ENCODE measurements at regions not wholly inside any gene's neighbourhood (a gene's known extent, or its start where the extent isn't known, plus 50 kb on each side); places are given as distances from the start of the nearest gene placed in this dataset.

GRCh38 chr15:95946926-95947325, 383.6 kb upstream of the NR2F2 start:
- 94 to 95% methylated on average over 2 of the region's 2 CpGs for WGBS, 2 donors
- DNase-seq (no peak), ATAC-seq (ENCODE audit: low FRiP score) (no peak)
- H3K4me1 ChIP-seq (ENCODE audit: control insufficient read depth in 1 of 2, insufficient read depth in 2 of 2, low read length in 2 of 2): no peaks in the 10 kb centered on the region
- no peak overlapping the region for H3K27ac ChIP-seq (ENCODE audit: low read depth in 1 of 2, low read length in 2 of 2)
- intact Hi-C loops (cut with DNase I): no loop called here
- no peaks in the 10 kb centered on the region for H3K9me3 ChIP-seq (ENCODE audit: control insufficient read depth, low read length)
- H3K27me3 ChIP-seq (ENCODE audit: control insufficient read depth in 1 of 2, insufficient read depth in 2 of 2, low read length in 1 of 2): no peaks in the 10 kb centered on the region
- no peak overlapping the region for H3K4me3 ChIP-seq (ENCODE audit: low read length in 2 of 2)
- no peaks in the 10 kb centered on the region for H3K36me3 ChIP-seq (ENCODE audit: control insufficient read depth in 1 of 2, insufficient read depth in 2 of 2, low read length in 1 of 2)

GRCh38 chr15:95948411-95948810, 382.1 kb upstream of the NR2F2 start:
- DNase-seq (no peak), ATAC-seq (ENCODE audit: low FRiP score) (no peak)
- no peaks in the 10 kb centered on the region for H3K36me3 ChIP-seq (ENCODE audit: control insufficient read depth in 1 of 2, insufficient read depth in 2 of 2, low read length in 1 of 2)
- H3K27ac ChIP-seq (ENCODE audit: low read depth in 1 of 2, low read length in 2 of 2): no peak overlapping the region
- no peaks in the 10 kb centered on the region for H3K9me3 ChIP-seq (ENCODE audit: control insufficient read depth, low read length)
- H3K27me3 ChIP-seq (ENCODE audit: control insufficient read depth in 1 of 2, insufficient read depth in 2 of 2, low read length in 1 of 2): no peaks in the 10 kb centered on the region
- no peak overlapping the region for H3K4me3 ChIP-seq (ENCODE audit: low read length in 2 of 2)
- no peaks in the 10 kb centered on the region for H3K4me1 ChIP-seq (ENCODE audit: control insufficient read depth in 1 of 2, insufficient read depth in 2 of 2, low read length in 2 of 2)
- intact Hi-C loops (cut with DNase I): no loop called here
- 76 to 85% methylated on average over 8 of the region's 8 CpGs for WGBS, 2 donors

DNA sequence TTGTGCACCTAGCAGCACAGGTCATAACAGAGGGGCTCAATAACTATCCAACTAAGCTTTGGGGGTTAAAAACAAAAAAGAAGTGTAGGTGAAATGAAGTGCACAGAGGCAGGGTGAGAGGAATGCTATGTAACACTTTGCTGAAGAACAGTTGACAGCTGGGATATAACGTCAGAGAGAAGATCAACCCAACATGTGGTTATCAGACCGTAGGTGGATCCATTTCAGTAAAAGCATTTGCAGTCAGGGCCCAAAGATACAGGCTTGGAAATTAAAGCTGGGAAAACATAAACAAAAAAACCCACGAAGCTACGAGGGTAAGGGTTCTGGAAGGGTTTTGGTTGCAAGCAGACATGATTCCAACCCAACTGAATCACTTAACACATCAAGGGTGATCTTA, 377.5 kb upstream of the NR2F2 start:
- no peak for ATAC-seq (ENCODE audit: low FRiP score)
- intact Hi-C loops (cut with DNase I): no loop called here
- peaks cover 1% of the 10 kb centered on the region for H3K9me3 ChIP-seq (ENCODE audit: control insufficient read depth, low read length)

GRCh38 chr15:95957861-95958260, 372.6 kb upstream of the NR2F2 start:
- H3K9me3 ChIP-seq (ENCODE audit: control insufficient read depth, low read length): peaks cover 1% of the 10 kb centered on the region
- intact Hi-C loops (cut with DNase I): no loop called here
- H3K4me3 ChIP-seq (ENCODE audit: low read length in 2 of 2): no peak overlapping the region
- DNase-seq: no peak
- no peak for ATAC-seq (ENCODE audit: low FRiP score)
- WGBS, 2 donors: 50 to 51% methylated on average over 7 of the region's 7 CpGs
- no peak overlapping the region for H3K27ac ChIP-seq (ENCODE audit: low read depth in 1 of 2, low read length in 2 of 2)
- H3K36me3 ChIP-seq (ENCODE audit: control insufficient read depth in 1 of 2, insufficient read depth in 2 of 2, low read length in 1 of 2): no peaks in the 10 kb centered on the region
- H3K4me1 ChIP-seq (ENCODE audit: control insufficient read depth in 1 of 2, insufficient read depth in 2 of 2, low read length in 2 of 2): no peaks in the 10 kb centered on the region
- H3K27me3 ChIP-seq (ENCODE audit: control insufficient read depth in 1 of 2, insufficient read depth in 2 of 2, low read length in 1 of 2): no peaks in the 10 kb centered on the region

More for the DNA sequence above, 377.5 kb upstream of the NR2F2 start:
- Histone ChIP-seq H3K27ac (ENCODE audit: low read depth in 1 of 2, low read length in 2 of 2) (no peak overlapping the region), H3K27me3 (ENCODE audit: control insufficient read depth in 1 of 2, insufficient read depth in 2 of 2, low read length in 1 of 2) (no peaks in the 10 kb centered on the region), H3K4me3 (ENCODE audit: low read length in 2 of 2) (no peak overlapping the region), H3K4me1 (ENCODE audit: control insufficient read depth in 1 of 2, insufficient read depth in 2 of 2, low read length in 2 of 2) (no peaks in the 10 kb centered on the region), H3K36me3 (ENCODE audit: control insufficient read depth in 1 of 2, insufficient read depth in 2 of 2, low read length in 1 of 2) (no peaks in the 10 kb centered on the region)
- WGBS, 2 donors: 74 to 77% methylated on average over 4 of the region's 4 CpGs
- no peak for DNase-seq

GRCh38 chr15:95958382-95958781, 372.1 kb upstream of the NR2F2 start:
- 62% methylated on average over 5 of the region's 5 CpGs for WGBS, 2 donors
- Histone ChIP-seq H3K36me3 (ENCODE audit: control insufficient read depth in 1 of 2, insufficient read depth in 2 of 2, low read length in 1 of 2) (no peaks in the 10 kb centered on the region), H3K27me3 (ENCODE audit: control insufficient read depth in 1 of 2, insufficient read depth in 2 of 2, low read length in 1 of 2) (no peaks in the 10 kb centered on the region), H3K4me3 (ENCODE audit: low read length in 2 of 2) (no peak overlapping the region), H3K27ac (ENCODE audit: low read depth in 1 of 2, low read length in 2 of 2) (no peak overlapping the region), H3K9me3 (ENCODE audit: control insufficient read depth, low read length) (peaks cover 1% of the 10 kb centered on the region), H3K4me1 (ENCODE audit: control insufficient read depth in 1 of 2, insufficient read depth in 2 of 2, low read length in 2 of 2) (no peaks in the 10 kb centered on the region)
- ATAC-seq (ENCODE audit: low FRiP score) (no peak), DNase-seq (no peak)
- intact Hi-C loops (cut with DNase I): no loop called here

GRCh38 chr15:95968856-95969255, 361.6 kb upstream of the NR2F2 start:
- no peak for ATAC-seq (ENCODE audit: low FRiP score)
- H3K9me3 ChIP-seq (ENCODE audit: control insufficient read depth, low read length): peaks cover 2% of the 10 kb centered on the region
- no peaks in the 10 kb centered on the region for H3K27me3 ChIP-seq (ENCODE audit: control insufficient read depth in 1 of 2, insufficient read depth in 2 of 2, low read length in 1 of 2)
- H3K27ac ChIP-seq (ENCODE audit: low read depth in 1 of 2, low read length in 2 of 2): no peak overlapping the region
- no peak overlapping the region for H3K4me3 ChIP-seq (ENCODE audit: low read length in 2 of 2)
- H3K36me3 ChIP-seq (ENCODE audit: control insufficient read depth in 1 of 2, insufficient read depth in 2 of 2, low read length in 1 of 2): no peaks in the 10 kb centered on the region
- no peak for DNase-seq
- intact Hi-C loops (cut with DNase I): no loop called here
- H3K4me1 ChIP-seq (ENCODE audit: control insufficient read depth in 1 of 2, insufficient read depth in 2 of 2, low read length in 2 of 2): no peaks in the 10 kb centered on the region
- WGBS, 2 donors: 95 to 96% methylated on average over 5 of the region's 5 CpGs

GRCh38 chr15:95970326-95970725, 360.2 kb upstream of the NR2F2 start:
- H3K36me3 ChIP-seq (ENCODE audit: control insufficient read depth in 1 of 2, insufficient read depth in 2 of 2, low read length in 1 of 2): no peaks in the 10 kb centered on the region
- no peak overlapping the region for H3K27ac ChIP-seq (ENCODE audit: low read depth in 1 of 2, low read length in 2 of 2)
- H3K4me1 ChIP-seq (ENCODE audit: control insufficient read depth in 1 of 2, insufficient read depth in 2 of 2, low read length in 2 of 2): no peaks in the 10 kb centered on the region
- DNase-seq (no peak), ATAC-seq (ENCODE audit: low FRiP score) (no peak)
- no peaks in the 10 kb centered on the region for H3K27me3 ChIP-seq (ENCODE audit: control insufficient read depth in 1 of 2, insufficient read depth in 2 of 2, low read length in 1 of 2)
- H3K9me3 ChIP-seq (ENCODE audit: control insufficient read depth, low read length): no peaks in the 10 kb centered on the region
- H3K4me3 ChIP-seq (ENCODE audit: low read length in 2 of 2): no peak overlapping the region
- WGBS, 2 donors: 77 to 84% methylated on average over 3 of the region's 3 CpGs
- intact Hi-C loops (cut with DNase I): no loop called here

- DNase-seq: peak in 1 of 2 donors; percentile 47
- WGBS, 2 donors: 65 to 66% methylated on average over 6 of the region's 6 CpGs
- H3K27ac ChIP-seq (ENCODE audit: low read depth in 1 of 2, low read length in 2 of 2): no peak overlapping the region
These were observed 358.4 kb upstream of the NR2F2 start for GRCh38 chr15:95972041-95972553.

GRCh38 chr15:95972812-95973211, 357.7 kb upstream of the NR2F2 start:
- WGBS, 2 donors: 94% methylated on average over 4 of the region's 4 CpGs
- DNase-seq: no peak
- H3K4me1 ChIP-seq (ENCODE audit: control insufficient read depth in 1 of 2, insufficient read depth in 2 of 2, low read length in 2 of 2): peaks cover 0 to under 1% of the 10 kb centered on the region in 2 donors
- no peak overlapping the region for H3K4me3 ChIP-seq (ENCODE audit: low read length in 2 of 2)
- no peaks in the 10 kb centered on the region for H3K36me3 ChIP-seq (ENCODE audit: control insufficient read depth in 1 of 2, insufficient read depth in 2 of 2, low read length in 1 of 2)
- ATAC-seq (ENCODE audit: low FRiP score): no peak
- intact Hi-C loops (cut with DNase I): no loop called here
- H3K9me3 ChIP-seq (ENCODE audit: control insufficient read depth, low read length): no peaks in the 10 kb centered on the region
- no peak overlapping the region for H3K27ac ChIP-seq (ENCODE audit: low read depth in 1 of 2, low read length in 2 of 2)
- no peaks in the 10 kb centered on the region for H3K27me3 ChIP-seq (ENCODE audit: control insufficient read depth in 1 of 2, insufficient read depth in 2 of 2, low read length in 1 of 2)

More at GRCh38 chr15:95972041-95972553, 358.4 kb upstream of the NR2F2 start:
- Histone ChIP-seq H3K4me1 (ENCODE audit: control insufficient read depth in 1 of 2, insufficient read depth in 2 of 2, low read length in 2 of 2) (no peaks in the 10 kb centered on the region), H3K4me3 (ENCODE audit: low read length in 2 of 2) (no peak overlapping the region), H3K36me3 (ENCODE audit: control insufficient read depth in 1 of 2, insufficient read depth in 2 of 2, low read length in 1 of 2) (no peaks in the 10 kb centered on the region), H3K27me3 (ENCODE audit: control insufficient read depth in 1 of 2, insufficient read depth in 2 of 2, low read length in 1 of 2) (no peaks in the 10 kb centered on the region), H3K9me3 (ENCODE audit: control insufficient read depth, low read length) (no peaks in the 10 kb centered on the region)
- peak; percentile 41 for ATAC-seq (ENCODE audit: low FRiP score)
- intact Hi-C loops (cut with DNase I): no loop called here

Data from aorta (tissue), 5 donors.